Loucy (cell line): ENCODE measurements at regions not wholly inside any gene's neighbourhood (a gene's known extent, or its start where the extent isn't known, plus 50 kb on each side); places are given as distances from the start of the nearest gene placed in this dataset.
"Not testable (repeated sequence)": the region's sequence is repeated elsewhere in the genome, so short reads cannot be mapped to it uniquely, and the experiment has no call there.

Source experiments
- H2AFZ ChIP-seq: fragments of 200-600 bp; sonication (generic); 2 replicates; pipeline ENCODE4 v1.6.0; 2016; ENCODE audit warnings: antibody characterized with exemption, mild to moderate bottlenecking, low read length, moderate library complexity
- H3F3A ChIP-seq: fragments of 200-600 bp; 2 replicates; pipeline ENCODE4 v1.6.0; 2016; ENCODE audit warnings: antibody characterized with exemption, low read depth, mild to moderate bottlenecking
- H3K27me3 ChIP-seq: fragments of 200-600 bp; sonication (generic); 2 replicates; pipeline ENCODE4 v1.6.1; 2014; ENCODE audit warnings: low read length, mild to moderate bottlenecking; ENCODE audit not compliant: insufficient read depth, poor library complexity, severe bottlenecking
- H3K36me3 ChIP-seq: fragments of 200-600 bp; sonication (generic); 2 replicates; pipeline ENCODE4 v1.6.1; 2016; ENCODE audit warnings: low read length; ENCODE audit not compliant: insufficient read depth
- H3K4me1 ChIP-seq: fragments of 200-600 bp; sonication (generic); 2 replicates; pipeline ENCODE4 v1.5.1; 2014; ENCODE audit warnings: low read length, mild to moderate bottlenecking; ENCODE audit not compliant: insufficient read depth, poor library complexity, severe bottlenecking
- H3K4me2 ChIP-seq: fragments of 200-600 bp; sonication (generic); 2 replicates; pipeline ENCODE4 v1.6.0; 2014; ENCODE audit warnings: antibody characterized with exemption, low read length, low read depth, mild to moderate bottlenecking; ENCODE audit not compliant: poor library complexity, severe bottlenecking
- H3K4me3 ChIP-seq: fragments of 200-600 bp; sonication (generic); 2 replicates; pipeline ENCODE4 v1.5.1; 2014; ENCODE audit warnings: low read length, mild to moderate bottlenecking, mixed read lengths; ENCODE audit not compliant: poor library complexity, severe bottlenecking
- H3K79me2 ChIP-seq: fragments of 200-600 bp; sonication (generic); 2 replicates; pipeline ENCODE4 v1.6.1; 2014; ENCODE audit warnings: low read length; ENCODE audit not compliant: insufficient read depth
- H3K9ac ChIP-seq: fragments of 200-600 bp; sonication (generic); 2 replicates; pipeline ENCODE4 v1.6.0; 2014; ENCODE audit warnings: mild to moderate bottlenecking, low read depth, low read length, moderate library complexity; ENCODE audit not compliant: poor library complexity, severe bottlenecking
- H3K9me2 ChIP-seq: fragments of 200-600 bp; sonication (generic); replicated peaks from 2 replicates; pipeline ENCODE4 v1.6.1; 2016; ENCODE audit warnings: low read depth, low read length, mixed read lengths
- H3K9me3 ChIP-seq: fragments of 200-600 bp; sonication (generic); 2 replicates; pipeline ENCODE4 v1.6.1; 2014; ENCODE audit warnings: mild to moderate bottlenecking, antibody characterized with exemption, low read length, low read depth; ENCODE audit not compliant: insufficient read depth
- H4K20me1 ChIP-seq: fragments of 200-600 bp; sonication (generic); 2 replicates; pipeline ENCODE4 v1.6.0; 2014; ENCODE audit warnings: antibody characterized with exemption, low read length, mild to moderate bottlenecking; ENCODE audit not compliant: insufficient read depth, poor library complexity, severe bottlenecking
- CTCF ChIP-seq: fragments of 200-600 bp; sonication (generic); conservative IDR thresholded peaks from 2 replicates; pipeline ENCODE4 v1.5.1; 2014; ENCODE audit warnings: mild to moderate bottlenecking, antibody characterized with exemption, low read length
- EZH2phosphoT487 ChIP-seq: fragments of 200-600 bp; IDR thresholded peaks from 2 replicates; pipeline ENCODE4 v1.6.1; 2018; ENCODE audit warnings: antibody characterized with exemption, mild to moderate bottlenecking, moderate library complexity, borderline replicate concordance

- no peaks in the 10 kb centered on the region for H3K27me3 ChIP-seq
- H3K9ac ChIP-seq = no peak overlapping the region
- no peaks in the 10 kb centered on the region for H3K36me3 ChIP-seq
- no peaks in the 10 kb centered on the region for H3K4me1 ChIP-seq
- TF ChIP-seq EZH2phosphoT487 (no peak), CTCF (no peak)
- no peak overlapping the region for H3K4me2 ChIP-seq
- H3F3A ChIP-seq = no peaks in the 10 kb centered on the region
- H3K4me3 ChIP-seq = no peak overlapping the region
- H3K79me2 ChIP-seq = no peaks in the 10 kb centered on the region
- no peak overlapping the region for H2AFZ ChIP-seq
- H3K9me3 ChIP-seq = no peaks in the 10 kb centered on the region
- no peaks in the 10 kb centered on the region for H4K20me1 ChIP-seq
- H3K9me2 ChIP-seq = no peaks in the 10 kb centered on the region
Measured at GRCh38 chr2:95702471-95702870, 110.7 kb downstream of the TRIM43 start.

GRCh38 chr2:95707161-95707560, 115.4 kb downstream of the TRIM43 start:
- H2AFZ ChIP-seq, H3K9me2 ChIP-seq, H3K9me3 ChIP-seq, H3F3A ChIP-seq, H3K9ac ChIP-seq, H3K4me2 ChIP-seq, H3K4me3 ChIP-seq, H4K20me1 ChIP-seq, H3K36me3 ChIP-seq, H3K4me1 ChIP-seq, H3K79me2 ChIP-seq, H3K27me3 ChIP-seq: not testable (repeated sequence)

GRCh38 chr2:95707837-95708236, 116.0 kb downstream of the TRIM43 start:
- Histone ChIP-seq H3K79me2 (no peaks in the 10 kb centered on the region), H3K9ac (no peak overlapping the region), H3K27me3 (no peaks in the 10 kb centered on the region), H3K4me2 (no peak overlapping the region), H3K36me3 (no peaks in the 10 kb centered on the region), H3K9me3 (no peaks in the 10 kb centered on the region), H2AFZ (no peak overlapping the region), H3K4me1 (no peaks in the 10 kb centered on the region), H3F3A (no peaks in the 10 kb centered on the region), H3K9me2 (no peaks in the 10 kb centered on the region), H3K4me3 (no peak overlapping the region), H4K20me1 (no peaks in the 10 kb centered on the region)
- TF ChIP-seq EZH2phosphoT487 (no peak), CTCF (no peak)

- H3K4me1 ChIP-seq = no peaks in the 10 kb centered on the region
- no peak for TF ChIP-seq CTCF
- no peak for TF ChIP-seq EZH2phosphoT487
- H3K79me2 ChIP-seq = no peaks in the 10 kb centered on the region
- no peak overlapping the region for H2AFZ ChIP-seq
- no peaks in the 10 kb centered on the region for H4K20me1 ChIP-seq
- H3F3A ChIP-seq = no peaks in the 10 kb centered on the region
- H3K9me2 ChIP-seq = no peaks in the 10 kb centered on the region
- no peaks in the 10 kb centered on the region for H3K9me3 ChIP-seq
- no peak overlapping the region for H3K9ac ChIP-seq
- H3K4me3 ChIP-seq = no peak overlapping the region
- no peaks in the 10 kb centered on the region for H3K36me3 ChIP-seq
- H3K27me3 ChIP-seq = no peaks in the 10 kb centered on the region
- H3K4me2 ChIP-seq = no peak overlapping the region
Measured at GRCh38 chr2:95709831-95710230, 118.0 kb downstream of the TRIM43 start.

GRCh38 chr2:95713470-95714177, 121.8 kb downstream of the TRIM43 start:
- not testable (repeated sequence) for H2AFZ ChIP-seq, H3K9ac ChIP-seq, H3K4me3 ChIP-seq, H3F3A ChIP-seq, H3K36me3 ChIP-seq, H3K4me1 ChIP-seq, H3K9me3 ChIP-seq, H4K20me1 ChIP-seq, H3K27me3 ChIP-seq, H3K79me2 ChIP-seq, H3K4me2 ChIP-seq, H3K9me2 ChIP-seq
